GM12891 (cell line): ENCODE measurements at regions not wholly inside any gene's neighbourhood (a gene's known extent, or its start where the extent isn't known, plus 50 kb on each side); places are given as distances from the start of the nearest gene placed in this dataset.

ENCODE experiments used
- PAX5 ChIP-seq: IDR thresholded peaks from 2 replicates; pipeline ENCODE4 v1.6.1; 2011; ENCODE audit warnings: low read length, moderate library complexity, mild to moderate bottlenecking; ENCODE audit not compliant: insufficient read depth, severe bottlenecking
- POLR2A ChIP-seq: IDR thresholded peaks from 2 replicates; pipeline ENCODE4 v1.6.1; 2011; ENCODE audit warnings: low read depth, low read length, control low read depth

GRCh38 chr3:190227064-190227463 is 95.2 kb downstream of the CLDN1 start:
- TF ChIP-seq POLR2A (no peak), PAX5 (no peak)
